ENCODE measurements at regions not wholly inside any gene's neighbourhood (a gene's known extent, or its start where the extent isn't known, plus 50 kb on each side); places are given as distances from the start of the nearest gene placed in this dataset.

DNA sequence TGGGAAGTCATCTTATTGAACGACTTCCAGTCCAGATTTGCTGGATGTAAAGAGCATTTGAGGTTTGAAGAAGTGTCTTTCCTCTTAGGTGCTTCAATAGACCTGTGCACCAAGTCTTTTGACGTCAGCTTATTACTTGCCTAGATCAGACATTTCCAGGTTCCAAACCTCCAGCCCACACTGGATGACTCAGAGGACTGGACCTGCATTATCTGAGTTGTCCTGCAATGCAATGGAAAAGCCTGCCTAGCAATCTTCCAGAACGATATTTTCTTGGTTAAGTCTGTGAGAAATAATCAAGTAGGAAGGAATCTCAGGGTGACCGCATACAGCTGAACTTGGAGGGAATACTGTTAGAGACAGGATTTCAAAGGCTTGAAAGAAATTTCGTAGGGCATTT is 147.2 kb upstream of the MOCS2 start:
- TF ChIP-seq, protein P1, sequence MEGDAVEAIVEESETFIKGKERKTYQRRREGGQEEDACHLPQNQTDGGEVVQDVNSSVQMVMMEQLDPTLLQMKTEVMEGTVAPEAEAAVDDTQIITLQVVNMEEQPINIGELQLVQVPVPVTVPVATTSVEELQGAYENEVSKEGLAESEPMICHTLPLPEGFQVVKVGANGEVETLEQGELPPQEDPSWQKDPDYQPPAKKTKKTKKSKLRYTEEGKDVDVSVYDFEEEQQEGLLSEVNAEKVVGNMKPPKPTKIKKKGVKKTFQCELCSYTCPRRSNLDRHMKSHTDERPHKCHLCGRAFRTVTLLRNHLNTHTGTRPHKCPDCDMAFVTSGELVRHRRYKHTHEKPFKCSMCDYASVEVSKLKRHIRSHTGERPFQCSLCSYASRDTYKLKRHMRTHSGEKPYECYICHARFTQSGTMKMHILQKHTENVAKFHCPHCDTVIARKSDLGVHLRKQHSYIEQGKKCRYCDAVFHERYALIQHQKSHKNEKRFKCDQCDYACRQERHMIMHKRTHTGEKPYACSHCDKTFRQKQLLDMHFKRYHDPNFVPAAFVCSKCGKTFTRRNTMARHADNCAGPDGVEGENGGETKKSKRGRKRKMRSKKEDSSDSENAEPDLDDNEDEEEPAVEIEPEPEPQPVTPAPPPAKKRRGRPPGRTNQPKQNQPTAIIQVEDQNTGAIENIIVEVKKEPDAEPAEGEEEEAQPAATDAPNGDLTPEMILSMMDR (conservative IDR thresholded peaks at IDR 0.05), result no peak
- H3K27ac ChIP-seq, result no peak overlapping the region

DNA sequence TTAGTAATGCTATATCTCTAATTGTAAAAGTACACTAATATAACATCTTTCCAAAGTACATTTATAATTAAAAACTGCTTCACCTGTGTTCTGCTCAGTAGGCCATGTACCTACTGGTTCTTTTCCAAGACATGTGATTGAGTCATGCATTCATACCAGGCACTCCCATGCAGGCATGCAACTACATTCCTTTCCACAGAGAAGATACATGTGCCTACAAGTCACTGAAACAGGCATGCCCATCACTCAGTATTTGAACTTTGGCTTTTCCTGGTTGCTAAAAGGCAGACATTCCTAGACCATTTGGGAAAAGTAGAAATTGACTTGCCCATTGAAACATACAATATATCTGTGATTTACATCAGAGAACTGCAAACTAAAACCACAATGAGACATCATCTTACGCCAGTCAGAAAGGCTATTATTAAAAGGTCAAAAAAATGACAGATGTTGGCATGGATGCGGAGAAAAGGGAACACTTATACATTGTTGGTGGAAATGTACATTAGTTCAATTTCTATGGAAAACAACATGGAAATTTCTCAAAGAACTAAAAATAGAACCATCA is 148.3 kb upstream of the MOCS2 start:
- H3K27ac ChIP-seq, result no peak overlapping the region
- TF ChIP-seq, protein P1 (conservative IDR thresholded peaks at IDR 0.05), result no peak

DNA sequence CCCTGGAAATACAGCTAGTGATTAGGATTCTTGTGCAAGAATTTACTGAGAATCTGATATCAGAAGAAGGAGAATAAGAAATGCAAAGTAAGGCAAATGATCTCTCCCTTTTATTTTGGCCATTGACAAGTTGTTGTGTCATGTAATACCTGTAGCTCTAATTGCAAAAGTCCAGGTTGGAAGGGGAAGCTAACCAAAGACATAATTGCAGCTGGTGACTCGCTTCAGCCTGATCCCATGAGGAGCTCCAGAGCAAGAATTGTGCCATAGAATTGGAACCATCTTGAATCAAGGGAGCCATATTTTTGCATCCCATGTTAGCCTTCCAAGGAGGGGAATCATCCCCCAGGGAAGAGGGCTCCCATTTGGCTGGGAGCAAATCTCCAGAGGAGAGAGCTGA is 149.6 kb upstream of the MOCS2 start:
- no peak overlapping the region for H3K27ac ChIP-seq
- TF ChIP-seq, protein P1 (conservative IDR thresholded peaks at IDR 0.05), result no peak

DNA sequence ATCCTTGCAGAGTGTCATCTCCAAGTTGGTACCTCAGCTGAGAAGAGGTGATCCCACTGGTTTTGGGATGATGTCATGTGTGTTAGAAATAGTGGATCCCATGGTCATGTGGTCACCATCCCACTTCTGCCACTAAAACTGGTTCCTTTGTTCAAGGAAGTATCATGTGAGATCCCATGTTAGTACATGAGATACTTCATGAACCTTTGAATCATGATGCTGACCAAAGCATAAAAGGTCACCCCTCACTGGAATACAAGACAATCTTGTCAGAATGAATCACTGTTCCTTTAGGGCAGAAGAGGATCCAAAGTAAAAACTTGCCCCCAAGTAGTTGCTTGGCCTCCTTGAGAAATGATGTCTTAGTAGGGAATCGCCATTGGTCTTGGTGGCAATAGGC is 150.9 kb upstream of the MOCS2 start:
- no peak overlapping the region for H3K27ac ChIP-seq
- TF ChIP-seq, protein P1 (conservative IDR thresholded peaks at IDR 0.05), result no peak

DNA sequence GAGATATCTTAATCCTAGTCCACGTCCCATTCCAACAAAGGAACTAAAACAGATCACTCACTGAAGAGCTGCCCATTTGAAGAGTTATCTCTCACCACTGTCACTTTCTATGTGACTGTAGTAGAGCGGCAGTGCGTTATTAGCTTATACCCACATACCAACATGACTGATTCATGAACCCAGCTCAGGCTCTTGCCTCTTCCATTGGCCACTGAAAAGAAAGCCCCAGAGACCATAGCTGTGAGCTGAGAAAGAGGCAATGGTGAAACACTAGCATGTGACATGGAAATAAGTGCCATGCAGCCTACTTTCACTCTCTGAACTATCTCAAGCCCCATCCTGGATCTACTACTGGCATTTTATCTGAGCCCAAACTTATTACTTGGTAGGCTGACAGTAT is 151.7 kb upstream of the MOCS2 start:
- H3K27ac ChIP-seq, result no peak overlapping the region
- TF ChIP-seq, protein P1 (conservative IDR thresholded peaks at IDR 0.05), result no peak

DNA sequence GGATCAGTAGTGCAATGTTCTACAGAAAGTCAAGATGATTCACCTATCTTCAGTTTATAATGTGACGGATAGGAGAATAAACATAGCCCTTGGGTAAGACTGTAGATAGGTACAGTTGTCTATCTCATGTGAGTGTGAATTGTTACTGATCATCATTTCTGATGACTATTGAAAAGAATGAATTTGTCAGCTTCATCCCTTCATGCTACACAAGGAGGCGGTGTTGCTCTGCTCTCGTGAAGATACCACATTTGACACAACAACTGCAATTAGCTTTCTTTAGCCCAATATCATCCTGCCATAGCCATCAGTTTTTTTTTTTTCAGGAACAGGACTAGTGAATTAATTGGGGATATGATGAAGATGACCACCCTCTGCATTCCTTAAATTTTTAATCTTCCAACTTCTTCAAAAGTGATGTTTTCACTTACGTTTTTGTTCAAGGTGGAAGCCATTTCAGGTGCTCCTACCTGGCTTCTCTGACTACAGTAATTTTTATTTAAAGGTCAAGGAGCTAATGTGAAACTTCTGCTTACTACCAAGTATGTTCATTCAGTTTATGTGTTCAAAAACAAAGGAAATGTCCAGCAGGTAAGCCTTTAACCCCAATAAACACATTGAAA is 152.9 kb upstream of the MOCS2 start:
- TF ChIP-seq, protein P1 (conservative IDR thresholded peaks at IDR 0.05), result peak; percentile 65
- no peak overlapping the region for H3K27ac ChIP-seq

DNA sequence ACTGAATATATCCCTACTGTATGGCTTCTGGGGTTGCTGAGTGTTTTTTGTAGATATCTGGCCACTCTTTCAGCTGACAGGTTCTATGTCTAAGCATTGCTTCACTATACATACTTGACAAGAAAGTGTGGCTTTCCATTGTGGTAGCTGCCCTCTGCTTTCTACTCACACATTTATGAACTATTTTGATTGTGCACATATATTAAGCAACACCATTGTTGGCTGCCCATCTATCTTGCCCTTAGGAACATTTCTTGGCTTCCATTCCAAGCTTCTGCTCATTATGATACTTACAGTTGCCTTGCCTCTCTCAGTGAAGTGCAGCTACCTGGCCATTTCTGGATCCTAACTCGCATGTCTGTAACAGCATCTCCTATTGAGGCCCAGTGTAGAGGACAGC is 153.6 kb upstream of the MOCS2 start:
- TF ChIP-seq, protein P1 (conservative IDR thresholded peaks at IDR 0.05), result no peak
- no peak overlapping the region for H3K27ac ChIP-seq

Measured in VCaP (cell line).